ENCODE measurements at regions not wholly inside any gene's neighbourhood (a gene's known extent, or its start where the extent isn't known, plus 50 kb on each side); places are given as distances from the start of the nearest gene placed in this dataset.

DNA sequence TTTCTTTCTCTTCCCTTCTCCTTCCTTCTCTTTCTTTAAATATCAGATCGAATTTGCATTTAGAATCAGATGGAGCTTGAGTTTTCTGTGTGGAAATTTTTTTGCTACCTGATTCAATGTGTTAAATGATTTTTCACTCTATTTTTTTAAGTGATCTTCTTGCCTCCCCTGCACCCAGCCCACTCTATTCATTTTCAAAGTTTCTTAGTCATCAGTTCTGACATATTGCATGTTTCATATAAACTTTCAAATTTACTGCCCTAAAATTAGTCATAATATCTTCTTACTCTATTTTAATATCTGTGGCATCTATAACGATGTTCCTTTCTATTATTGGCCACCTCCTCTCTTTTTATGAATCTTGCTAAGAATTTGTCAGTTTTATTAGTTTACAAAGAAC is 69.1 kb downstream of the MTNR1B start (continued):
- TF ChIP-seq, protein P1, sequence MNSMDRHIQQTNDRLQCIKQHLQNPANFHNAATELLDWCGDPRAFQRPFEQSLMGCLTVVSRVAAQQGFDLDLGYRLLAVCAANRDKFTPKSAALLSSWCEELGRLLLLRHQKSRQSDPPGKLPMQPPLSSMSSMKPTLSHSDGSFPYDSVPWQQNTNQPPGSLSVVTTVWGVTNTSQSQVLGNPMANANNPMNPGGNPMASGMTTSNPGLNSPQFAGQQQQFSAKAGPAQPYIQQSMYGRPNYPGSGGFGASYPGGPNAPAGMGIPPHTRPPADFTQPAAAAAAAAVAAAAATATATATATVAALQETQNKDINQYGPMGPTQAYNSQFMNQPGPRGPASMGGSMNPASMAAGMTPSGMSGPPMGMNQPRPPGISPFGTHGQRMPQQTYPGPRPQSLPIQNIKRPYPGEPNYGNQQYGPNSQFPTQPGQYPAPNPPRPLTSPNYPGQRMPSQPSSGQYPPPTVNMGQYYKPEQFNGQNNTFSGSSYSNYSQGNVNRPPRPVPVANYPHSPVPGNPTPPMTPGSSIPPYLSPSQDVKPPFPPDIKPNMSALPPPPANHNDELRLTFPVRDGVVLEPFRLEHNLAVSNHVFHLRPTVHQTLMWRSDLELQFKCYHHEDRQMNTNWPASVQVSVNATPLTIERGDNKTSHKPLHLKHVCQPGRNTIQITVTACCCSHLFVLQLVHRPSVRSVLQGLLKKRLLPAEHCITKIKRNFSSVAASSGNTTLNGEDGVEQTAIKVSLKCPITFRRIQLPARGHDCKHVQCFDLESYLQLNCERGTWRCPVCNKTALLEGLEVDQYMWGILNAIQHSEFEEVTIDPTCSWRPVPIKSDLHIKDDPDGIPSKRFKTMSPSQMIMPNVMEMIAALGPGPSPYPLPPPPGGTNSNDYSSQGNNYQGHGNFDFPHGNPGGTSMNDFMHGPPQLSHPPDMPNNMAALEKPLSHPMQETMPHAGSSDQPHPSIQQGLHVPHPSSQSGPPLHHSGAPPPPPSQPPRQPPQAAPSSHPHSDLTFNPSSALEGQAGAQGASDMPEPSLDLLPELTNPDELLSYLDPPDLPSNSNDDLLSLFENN (IDR thresholded peaks at IDR 0.05; ENCODE audit: low read depth in 2 of 2, low read length in 2 of 2): no peak
- TF ChIP-seq RBM25 (IDR thresholded peaks at IDR 0.05; ENCODE audit: low read depth, low read length, severe bottlenecking): no peak
- TF ChIP-seq ZNF354B (CRISPR knock-in tag; IDR thresholded peaks at IDR 0.05): no peak
- TF ChIP-seq THRAP3 (IDR thresholded peaks at IDR 0.05; ENCODE audit: borderline replicate concordance): no peak
- TF ChIP-seq, protein P2, sequence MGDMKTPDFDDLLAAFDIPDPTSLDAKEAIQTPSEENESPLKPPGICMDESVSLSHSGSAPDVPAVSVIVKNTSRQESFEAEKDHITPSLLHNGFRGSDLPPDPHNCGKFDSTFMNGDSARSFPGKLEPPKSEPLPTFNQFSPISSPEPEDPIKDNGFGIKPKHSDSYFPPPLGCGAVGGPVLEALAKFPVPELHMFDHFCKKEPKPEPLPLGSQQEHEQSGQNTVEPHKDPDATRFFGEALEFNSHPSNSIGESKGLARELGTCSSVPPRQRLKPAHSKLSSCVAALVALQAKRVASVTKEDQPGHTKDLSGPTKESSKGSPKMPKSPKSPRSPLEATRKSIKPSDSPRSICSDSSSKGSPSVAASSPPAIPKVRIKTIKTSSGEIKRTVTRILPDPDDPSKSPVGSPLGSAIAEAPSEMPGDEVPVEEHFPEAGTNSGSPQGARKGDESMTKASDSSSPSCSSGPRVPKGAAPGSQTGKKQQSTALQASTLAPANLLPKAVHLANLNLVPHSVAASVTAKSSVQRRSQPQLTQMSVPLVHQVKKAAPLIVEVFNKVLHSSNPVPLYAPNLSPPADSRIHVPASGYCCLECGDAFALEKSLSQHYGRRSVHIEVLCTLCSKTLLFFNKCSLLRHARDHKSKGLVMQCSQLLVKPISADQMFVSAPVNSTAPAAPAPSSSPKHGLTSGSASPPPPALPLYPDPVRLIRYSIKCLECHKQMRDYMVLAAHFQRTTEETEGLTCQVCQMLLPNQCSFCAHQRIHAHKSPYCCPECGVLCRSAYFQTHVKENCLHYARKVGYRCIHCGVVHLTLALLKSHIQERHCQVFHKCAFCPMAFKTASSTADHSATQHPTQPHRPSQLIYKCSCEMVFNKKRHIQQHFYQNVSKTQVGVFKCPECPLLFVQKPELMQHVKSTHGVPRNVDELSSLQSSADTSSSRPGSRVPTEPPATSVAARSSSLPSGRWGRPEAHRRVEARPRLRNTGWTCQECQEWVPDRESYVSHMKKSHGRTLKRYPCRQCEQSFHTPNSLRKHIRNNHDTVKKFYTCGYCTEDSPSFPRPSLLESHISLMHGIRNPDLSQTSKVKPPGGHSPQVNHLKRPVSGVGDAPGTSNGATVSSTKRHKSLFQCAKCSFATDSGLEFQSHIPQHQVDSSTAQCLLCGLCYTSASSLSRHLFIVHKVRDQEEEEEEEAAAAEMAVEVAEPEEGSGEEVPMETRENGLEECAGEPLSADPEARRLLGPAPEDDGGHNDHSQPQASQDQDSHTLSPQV (IDR thresholded peaks at IDR 0.05): no peak
